Spleen (tissue), 7 donors: ENCODE measurements at regions not wholly inside any gene's neighbourhood (a gene's known extent, or its start where the extent isn't known, plus 50 kb on each side); places are given as distances from the start of the nearest gene placed in this dataset.

Source experiments
- POLR2A ChIP-seq, 3 donors: fragments of 450-650 bp; IDR thresholded peaks; one replicate each; pipeline ENCODE4 v1.5.1; 2017; ENCODE audit warnings: antibody characterized with exemption in 3 of 3, mild to moderate bottlenecking in 1 of 3
- TF ChIP-seq, protein P1 (sequence below), 11 experiments: fragments of 200-600 bp in 7 of 11; fragments of 450-650 bp in 4 of 11; sonication (generic) in 4 of 11; IDR thresholded peaks in 8 of 11; conservative IDR thresholded peaks in 3 of 11; 1 replicate in 7 of 11; 2 replicates in 4 of 11; pipeline versions ENCODE4 v1.4.0 to v1.8.0; 2016 to 2021; ENCODE audit warnings: antibody characterized with exemption in 11 of 11, inconsistent platforms in 4 of 11, mild to moderate bottlenecking in 1 of 11
- donor health status: DM: no; HTN: no; CAD: no; lungs with moderate emphysema.
- donor health status: DM: no; HTN: no; CAD: no.
- donor health status: DM: no; HTN: no; CAD: no.

DNA sequence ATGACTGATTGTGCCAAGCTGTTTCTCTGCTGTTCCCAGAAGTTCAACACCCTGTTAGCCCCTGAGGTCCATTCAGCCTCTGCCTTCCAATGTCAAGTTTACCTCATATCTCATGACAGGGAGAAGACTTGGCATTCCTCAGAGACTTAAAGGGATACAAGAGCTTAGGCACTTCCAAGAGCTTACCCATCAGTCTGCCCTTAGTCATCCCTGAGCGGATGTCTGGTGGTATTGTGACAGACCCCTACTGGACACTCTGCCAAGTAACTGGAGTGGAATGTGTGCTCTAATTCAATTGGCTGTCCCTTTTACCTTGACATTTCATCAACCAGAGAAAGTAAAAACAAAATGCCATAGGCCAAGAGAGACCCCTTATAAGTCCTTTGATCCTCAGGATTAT lies 151.5 kb downstream of the AASDHPPT start:
- TF ChIP-seq, protein P1, sequence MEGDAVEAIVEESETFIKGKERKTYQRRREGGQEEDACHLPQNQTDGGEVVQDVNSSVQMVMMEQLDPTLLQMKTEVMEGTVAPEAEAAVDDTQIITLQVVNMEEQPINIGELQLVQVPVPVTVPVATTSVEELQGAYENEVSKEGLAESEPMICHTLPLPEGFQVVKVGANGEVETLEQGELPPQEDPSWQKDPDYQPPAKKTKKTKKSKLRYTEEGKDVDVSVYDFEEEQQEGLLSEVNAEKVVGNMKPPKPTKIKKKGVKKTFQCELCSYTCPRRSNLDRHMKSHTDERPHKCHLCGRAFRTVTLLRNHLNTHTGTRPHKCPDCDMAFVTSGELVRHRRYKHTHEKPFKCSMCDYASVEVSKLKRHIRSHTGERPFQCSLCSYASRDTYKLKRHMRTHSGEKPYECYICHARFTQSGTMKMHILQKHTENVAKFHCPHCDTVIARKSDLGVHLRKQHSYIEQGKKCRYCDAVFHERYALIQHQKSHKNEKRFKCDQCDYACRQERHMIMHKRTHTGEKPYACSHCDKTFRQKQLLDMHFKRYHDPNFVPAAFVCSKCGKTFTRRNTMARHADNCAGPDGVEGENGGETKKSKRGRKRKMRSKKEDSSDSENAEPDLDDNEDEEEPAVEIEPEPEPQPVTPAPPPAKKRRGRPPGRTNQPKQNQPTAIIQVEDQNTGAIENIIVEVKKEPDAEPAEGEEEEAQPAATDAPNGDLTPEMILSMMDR (IDR thresholded peaks at IDR 0.05 in 8 of 11, conservative IDR thresholded peaks at IDR 0.05 in 3 of 11): no peak
- TF ChIP-seq POLR2A (IDR thresholded peaks at IDR 0.05): no peak
